ENCODE measurements at regions not wholly inside any gene's neighbourhood (a gene's known extent, or its start where the extent isn't known, plus 50 kb on each side); places are given as distances from the start of the nearest gene placed in this dataset.

- TF ChIP-seq CTCF (IDR thresholded peaks at IDR 0.05) (no peak), POLR2A (IDR thresholded peaks at IDR 0.05) (no peak)
- intact Hi-C loops (cut with DNase I; ENCODE audit: low total_unique reads) = no loop called here
- H3K4me3 ChIP-seq (ENCODE audit: low read depth, poor library complexity, severe bottlenecking) = no peak overlapping the region
- no peak for DNase-seq (ENCODE audit: low spot score in 2 of 2)
- WGBS, 2 donors = 48 to 60% methylated on average over 5 of the region's 5 CpGs
Observed at GRCh38 chr5:39501397-39501796, 76.6 kb upstream of the DAB2 start.

GRCh38 chr5:39500551-39501175 lies 75.9 kb upstream of the DAB2 start:
- H3K4me3 ChIP-seq (ENCODE audit: low read depth, poor library complexity, severe bottlenecking) = no peak overlapping the region
- DNase-seq (ENCODE audit: low spot score in 2 of 2) = no peak
- intact Hi-C loops (cut with DNase I; ENCODE audit: low total_unique reads) = no loop called here
- TF ChIP-seq POLR2A (IDR thresholded peaks at IDR 0.05) (no peak), CTCF (IDR thresholded peaks at IDR 0.05) (no peak)
- WGBS, 2 donors = 46 to 50% methylated on average over 2 of the region's 2 CpGs

- DNase-seq (ENCODE audit: low spot score in 2 of 2) = no peak
- no peak overlapping the region for H3K4me3 ChIP-seq (ENCODE audit: low read depth, poor library complexity, severe bottlenecking)
- TF ChIP-seq POLR2A (IDR thresholded peaks at IDR 0.05) (no peak), CTCF (IDR thresholded peaks at IDR 0.05) (no peak)
- 37 to 38% methylated on average over 4 of the region's 4 CpGs for WGBS, 2 donors
- intact Hi-C loops (cut with DNase I; ENCODE audit: low total_unique reads) = no loop called here
Observed at GRCh38 chr5:39498278-39498952, 73.6 kb upstream of the DAB2 start.

GRCh38 chr5:39497322-39497721 lies 72.5 kb upstream of the DAB2 start:
- H3K4me3 ChIP-seq (ENCODE audit: low read depth, poor library complexity, severe bottlenecking) = no peak overlapping the region
- TF ChIP-seq POLR2A (IDR thresholded peaks at IDR 0.05) (no peak), CTCF (IDR thresholded peaks at IDR 0.05) (no peak)
- no peak for DNase-seq (ENCODE audit: low spot score in 2 of 2)
- 91 to 94% methylated on average over 4 of the region's 4 CpGs for WGBS, 2 donors
- intact Hi-C loops (cut with DNase I; ENCODE audit: low total_unique reads) = no loop called here

GRCh38 chr5:39495227-39495626 lies 70.4 kb upstream of the DAB2 start:
- no peak overlapping the region for H3K4me3 ChIP-seq (ENCODE audit: low read depth, poor library complexity, severe bottlenecking)
- 16 to 24% methylated on average over 1 of the region's 1 CpG for WGBS, 2 donors
- TF ChIP-seq POLR2A (IDR thresholded peaks at IDR 0.05) (no peak), CTCF (IDR thresholded peaks at IDR 0.05) (no peak)
- intact Hi-C loops (cut with DNase I; ENCODE audit: low total_unique reads) = no loop called here
- DNase-seq (ENCODE audit: low spot score in 2 of 2) = no peak

- WGBS, 2 donors = 71 to 88% methylated on average over 1 of the region's 1 CpG
- intact Hi-C loops (cut with DNase I; ENCODE audit: low total_unique reads) = no loop called here
- no peak for TF ChIP-seq CTCF (IDR thresholded peaks at IDR 0.05)
- TF ChIP-seq POLR2A (IDR thresholded peaks at IDR 0.05) = no peak
Observed at GRCh38 chr5:39494534-39494933, 69.8 kb upstream of the DAB2 start.

More at GRCh38 chr5:39494534-39494933, 69.8 kb upstream of the DAB2 start:
- no peak for DNase-seq (ENCODE audit: low spot score in 2 of 2)
- H3K4me3 ChIP-seq (ENCODE audit: low read depth, poor library complexity, severe bottlenecking) = no peak overlapping the region
